Colonic mucosa (tissue), 4 donors: ENCODE measurements at regions not wholly inside any gene's neighbourhood (a gene's known extent, or its start where the extent isn't known, plus 50 kb on each side); places are given as distances from the start of the nearest gene placed in this dataset.

Source experiments
- DNase-seq: peaks from one replicate; pipeline ENCODE4 v3.0.0-alpha.2; 2020
- H3K27ac ChIP-seq: fragments of 200-600 bp; one replicate; pipeline ENCODE4 v1.8.0; 2021
- H3K27me3 ChIP-seq: fragments of 200-600 bp; one replicate; pipeline ENCODE4 v1.8.0; 2021
- H3K36me3 ChIP-seq: fragments of 200-600 bp; one replicate; pipeline ENCODE4 v1.8.0; 2021
- H3K4me1 ChIP-seq: fragments of 200-600 bp; one replicate; pipeline ENCODE4 v1.8.0; 2021; ENCODE audit warnings: mild to moderate bottlenecking
- H3K4me3 ChIP-seq: fragments of 200-600 bp; one replicate; pipeline ENCODE4 v1.8.0; 2021
- H3K9ac ChIP-seq, 2 donors: one replicate each; pipeline ENCODE4 v1.7.0; 2013; ENCODE audit warnings: control low read depth in 2 of 2, low read depth in 2 of 2, low read length in 2 of 2
- H3K9me3 ChIP-seq: fragments of 200-600 bp; one replicate; pipeline ENCODE4 v1.8.0; 2021
- CTCF ChIP-seq: fragments of 200-600 bp; IDR thresholded peaks from one replicate; pipeline ENCODE4 v1.8.0; 2022; ENCODE audit warnings: antibody characterized with exemption, mild to moderate bottlenecking
- intact Hi-C: fragments of 100-400 bp; cut with DNase I; formaldehyde crosslinking; loops from one replicate; pipeline ENCODE4 v1.14.1; 2022
- donor health status: healthy.
- donor health status: DM: no; HTN: no; CAD: no.
- donor health status: DM: no; HTN: no; CAD: no.

- peaks cover 14% of the 10 kb centered on the region for H3K4me1 ChIP-seq
- H3K36me3 ChIP-seq = peaks cover 13% of the 10 kb centered on the region
- no peak overlapping the region for H3K9ac ChIP-seq
- TF ChIP-seq CTCF = no peak
- DNase-seq = no peak
- no peaks in the 10 kb centered on the region for H3K27me3 ChIP-seq
- H3K27ac ChIP-seq = peak overlapping the region; percentile 32
- intact Hi-C loops = loop anchor here (5.0 kb wide), 1 partner anchor 37 kb away; no protein-coding TSS in a partner anchor
- H3K9me3 ChIP-seq = no peaks in the 10 kb centered on the region
- no peak overlapping the region for H3K4me3 ChIP-seq
These were observed 338.1 kb downstream of the SEC14L1 start for GRCh38 chr17:77478899-77479298.

- intact Hi-C loops = loop anchor here (5.0 kb wide), 1 partner anchor 37 kb away; no protein-coding TSS in a partner anchor
- H3K4me1 ChIP-seq = peaks cover 8% of the 10 kb centered on the region
- no peak for DNase-seq
- H3K4me3 ChIP-seq = no peak overlapping the region
- peaks cover 13% of the 10 kb centered on the region for H3K36me3 ChIP-seq
- no peaks in the 10 kb centered on the region for H3K27me3 ChIP-seq
- TF ChIP-seq CTCF = no peak
- no peaks in the 10 kb centered on the region for H3K9me3 ChIP-seq
- no peak overlapping the region for H3K27ac ChIP-seq
- no peak overlapping the region for H3K9ac ChIP-seq
These were observed 338.8 kb downstream of the SEC14L1 start for GRCh38 chr17:77479372-77480198.

DNA sequence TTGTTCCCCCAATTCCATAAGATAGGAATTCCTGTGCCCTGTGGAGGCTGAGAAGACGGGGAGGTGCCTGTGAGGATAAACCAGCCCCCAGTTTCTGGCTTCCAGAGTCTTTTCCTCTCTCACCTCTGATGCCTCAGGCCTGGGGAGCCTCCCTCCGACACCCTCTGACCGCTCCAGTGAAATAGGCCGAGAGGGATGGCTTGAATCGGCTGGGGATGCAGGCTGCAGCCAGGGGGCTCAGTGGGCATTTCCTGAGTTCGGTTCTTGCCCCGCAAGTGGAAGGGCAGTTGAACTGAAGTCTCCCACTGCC is 339.4 kb downstream of the SEC14L1 start:
- no peaks in the 10 kb centered on the region for H3K9me3 ChIP-seq
- H3K36me3 ChIP-seq = peaks cover 13% of the 10 kb centered on the region
- H3K27ac ChIP-seq = no peak overlapping the region
- peaks cover 8% of the 10 kb centered on the region for H3K4me1 ChIP-seq
- intact Hi-C loops = no loop called here
- no peak for DNase-seq
- no peak for TF ChIP-seq CTCF
- H3K9ac ChIP-seq = no peak overlapping the region
- H3K4me3 ChIP-seq = no peak overlapping the region
- no peaks in the 10 kb centered on the region for H3K27me3 ChIP-seq

GRCh38 chr17:77480509-77481215 is 339.9 kb downstream of the SEC14L1 start:
- Histone ChIP-seq H3K27me3 (no peaks in the 10 kb centered on the region), H3K9ac (no peak overlapping the region), H3K4me1 (peaks cover 8% of the 10 kb centered on the region), H3K36me3 (peaks cover 13% of the 10 kb centered on the region), H3K27ac (no peak overlapping the region), H3K9me3 (no peaks in the 10 kb centered on the region), H3K4me3 (no peak overlapping the region)
- DNase-seq = no peak
- no peak for TF ChIP-seq CTCF
- intact Hi-C loops = no loop called here

GRCh38 chr17:77481476-77482374 is 341.0 kb downstream of the SEC14L1 start:
- Histone ChIP-seq H3K4me1 (peaks cover 8% of the 10 kb centered on the region), H3K4me3 (no peak overlapping the region), H3K36me3 (peaks cover 13% of the 10 kb centered on the region), H3K27ac (no peak overlapping the region), H3K9me3 (no peaks in the 10 kb centered on the region), H3K27me3 (no peaks in the 10 kb centered on the region), H3K9ac (no peak overlapping the region)
- intact Hi-C loops = no loop called here
- no peak for TF ChIP-seq CTCF
- DNase-seq = no peak
